NCI-H226 (cell line): ENCODE measurements at regions not wholly inside any gene's neighbourhood (a gene's known extent, or its start where the extent isn't known, plus 50 kb on each side); places are given as distances from the start of the nearest gene placed in this dataset.

ENCODE experiments used
- DNase-seq: peaks from one replicate; pipeline ENCODE4 v3.0.0-alpha.2; 2015

- DNase-seq, result no peak
Measured at GRCh38 chr16:86287664-86288201, 222.6 kb upstream of the FOXF1 start.

GRCh38 chr16:86288716-86289294, 221.5 kb upstream of the FOXF1 start:
- no peak for DNase-seq

- no peak for DNase-seq
Measured at GRCh38 chr16:86289304-86289703, 221.0 kb upstream of the FOXF1 start.

- DNase-seq, result no peak
Measured at GRCh38 chr16:86289907-86290306, 220.4 kb upstream of the FOXF1 start.

GRCh38 chr16:86291491-86291890, 218.8 kb upstream of the FOXF1 start:
- DNase-seq, result no peak

- no peak for DNase-seq
Measured at GRCh38 chr16:86292171-86292775, 218.1 kb upstream of the FOXF1 start.

GRCh38 chr16:86292942-86293341, 217.4 kb upstream of the FOXF1 start:
- DNase-seq, result no peak

- DNase-seq, result no peak
Measured at GRCh38 chr16:86293906-86294305, 216.4 kb upstream of the FOXF1 start.

GRCh38 chr16:86294535-86295196, 215.7 kb upstream of the FOXF1 start:
- no peak for DNase-seq

- no peak for DNase-seq
Measured at GRCh38 chr16:86296256-86296655, 214.1 kb upstream of the FOXF1 start.

GRCh38 chr16:86297391-86297790, 212.9 kb upstream of the FOXF1 start:
- peak; percentile 22 for DNase-seq

- no peak for DNase-seq
Measured at GRCh38 chr16:86297866-86298757, 212.2 kb upstream of the FOXF1 start.

- DNase-seq, result no peak
Measured at GRCh38 chr16:86298758-86299134, 211.6 kb upstream of the FOXF1 start.

GRCh38 chr16:86299882-86300610, 210.3 kb upstream of the FOXF1 start:
- DNase-seq, result no peak

- DNase-seq, result no peak
Measured at GRCh38 chr16:86300746-86301481, 209.4 kb upstream of the FOXF1 start.

GRCh38 chr16:86302421-86303109, 207.8 kb upstream of the FOXF1 start:
- no peak for DNase-seq

GRCh38 chr16:86303787-86304678, 206.3 kb upstream of the FOXF1 start:
- no peak for DNase-seq

GRCh38 chr16:86304868-86305267, 205.5 kb upstream of the FOXF1 start:
- no peak for DNase-seq

GRCh38 chr16:86305440-86305839, 204.9 kb upstream of the FOXF1 start:
- no peak for DNase-seq

GRCh38 chr16:86306011-86306644, 204.2 kb upstream of the FOXF1 start:
- DNase-seq, result no peak
